Germinal center (tissue), 1 donor: ENCODE measurements at regions not wholly inside any gene's neighbourhood (a gene's known extent, or its start where the extent isn't known, plus 50 kb on each side); places are given as distances from the start of the nearest gene placed in this dataset.
"Not testable (repeated sequence)": the region's sequence is repeated elsewhere in the genome, so short reads cannot be mapped to it uniquely, and the experiment has no call there.

ENCODE experiments used
- DNase-seq: peaks from one replicate; pipeline ENCODE4 v3.0.0; 2012; ENCODE audit warnings: mixed read lengths, low spot score

DNA sequence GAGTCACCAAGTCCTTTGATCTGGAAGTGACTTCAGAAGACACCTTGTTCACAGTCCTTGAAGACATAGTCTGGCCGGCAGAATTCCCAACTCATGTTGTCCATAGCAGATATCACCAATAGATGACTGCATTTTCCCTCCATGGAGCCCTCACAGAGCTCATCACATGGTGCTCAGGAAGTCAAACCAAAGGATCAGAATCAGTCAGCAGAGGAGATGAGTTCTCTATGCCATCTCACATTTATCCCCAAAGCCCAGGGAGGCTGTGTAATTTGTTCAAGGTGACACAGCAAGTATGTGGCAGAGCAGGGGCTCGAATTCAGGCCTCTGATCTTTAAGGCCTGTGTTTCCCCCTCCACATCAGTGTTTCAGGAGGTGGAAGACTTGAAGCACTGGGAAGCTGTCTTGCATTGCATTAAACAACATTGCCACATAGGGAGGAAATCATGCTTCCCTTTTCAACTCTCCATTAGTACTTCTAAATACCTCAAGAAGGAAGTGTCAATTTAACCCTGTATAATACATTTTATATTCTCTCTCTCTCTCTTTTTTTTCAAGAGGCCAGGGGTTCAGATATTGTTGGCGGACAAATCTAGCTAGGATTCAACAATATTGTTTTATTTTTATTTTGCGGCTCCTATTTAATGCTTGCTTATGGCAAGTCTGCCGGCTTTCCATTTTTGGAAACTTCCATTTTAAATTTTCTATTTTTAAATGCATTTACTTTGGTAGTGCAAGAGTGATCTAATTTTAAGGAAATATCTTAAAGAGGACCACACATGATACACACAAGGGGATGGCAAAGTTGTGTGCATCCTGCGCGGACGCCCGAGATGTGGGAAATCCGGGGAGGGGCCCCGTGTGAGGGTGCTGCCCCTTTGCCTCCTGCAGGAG lies 61.9 kb downstream of the NPIPB5 start:
- not testable (repeated sequence) for DNase-seq

DNA sequence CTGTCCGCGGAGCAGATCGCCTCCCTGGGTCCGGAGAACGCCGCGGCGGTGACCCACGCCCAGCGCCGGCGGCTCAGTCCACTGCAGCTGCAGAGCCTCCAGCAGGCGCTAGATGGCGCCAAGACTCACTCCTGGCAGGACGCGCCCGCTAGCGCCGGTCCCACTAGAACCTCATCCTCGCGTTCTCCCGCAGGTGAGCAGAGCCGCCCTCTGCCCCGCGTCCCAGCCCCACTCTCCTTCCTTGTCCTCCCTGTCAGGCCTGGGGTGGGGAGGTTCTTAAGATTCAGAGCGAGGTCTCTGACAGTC lies 62.5 kb downstream of the NPIPB5 start:
- DNase-seq: not testable (repeated sequence)

DNA sequence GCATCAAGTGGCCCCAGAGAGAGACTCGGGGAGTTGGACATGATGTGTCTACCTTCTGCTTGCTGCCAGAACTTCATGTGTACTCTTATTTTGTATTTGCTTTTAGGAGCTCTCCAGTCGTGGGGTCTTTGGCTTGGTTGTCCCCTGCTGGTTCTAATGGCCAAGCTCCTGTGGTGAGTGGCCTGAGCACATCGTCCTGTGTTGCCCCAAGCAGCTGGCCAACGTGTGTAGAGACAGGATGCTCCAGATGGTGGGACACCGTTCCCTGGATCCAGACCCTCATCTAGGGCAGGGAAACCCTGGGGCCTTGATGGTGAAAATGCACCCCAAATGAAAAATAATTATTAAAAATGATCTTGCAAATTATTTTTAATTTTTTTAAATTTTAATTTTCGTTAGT lies 65.8 kb downstream of the NPIPB5 start:
- not testable (repeated sequence) for DNase-seq

DNA sequence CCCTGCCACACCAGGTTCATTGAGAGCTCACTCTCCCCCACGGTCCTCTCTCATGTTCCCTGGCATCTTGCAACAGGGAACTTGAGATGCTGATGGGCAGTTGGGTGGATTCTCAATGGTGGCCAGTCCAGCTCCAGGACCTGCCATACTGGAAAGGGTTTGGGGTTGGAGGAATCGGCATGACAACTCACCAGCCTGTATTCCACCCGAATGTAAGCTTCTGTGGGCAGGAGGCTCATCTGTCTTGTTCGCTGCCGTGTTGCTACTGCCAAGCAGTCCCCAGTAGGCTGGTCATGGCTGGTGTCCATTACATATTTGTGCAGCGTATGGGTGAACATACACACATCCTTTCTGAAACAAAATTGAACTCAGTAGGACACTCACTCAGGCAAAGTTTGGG lies 72.5 kb downstream of the NPIPB5 start:
- not testable (repeated sequence) for DNase-seq

DNA sequence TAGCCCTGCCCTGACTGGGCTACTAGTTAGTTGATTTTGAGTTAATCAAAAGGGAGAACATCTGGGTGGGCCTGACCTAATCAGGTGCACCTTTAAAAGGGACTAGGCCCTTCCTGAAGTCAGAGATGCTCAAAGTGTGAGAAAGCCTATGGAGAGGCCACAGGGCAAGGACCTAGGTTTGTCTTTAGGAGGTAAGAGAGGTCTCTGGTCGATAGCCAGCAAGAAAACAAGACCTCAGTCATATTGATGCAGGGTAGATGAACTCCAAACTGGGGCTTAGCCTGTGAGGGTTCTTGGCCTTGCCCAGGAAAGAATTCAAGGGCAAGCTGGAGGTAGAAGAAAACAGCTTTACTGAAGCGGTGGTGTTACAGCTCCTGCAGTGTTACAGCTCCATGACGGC lies 73.8 kb downstream of the NPIPB5 start:
- DNase-seq: not testable (repeated sequence)

DNA sequence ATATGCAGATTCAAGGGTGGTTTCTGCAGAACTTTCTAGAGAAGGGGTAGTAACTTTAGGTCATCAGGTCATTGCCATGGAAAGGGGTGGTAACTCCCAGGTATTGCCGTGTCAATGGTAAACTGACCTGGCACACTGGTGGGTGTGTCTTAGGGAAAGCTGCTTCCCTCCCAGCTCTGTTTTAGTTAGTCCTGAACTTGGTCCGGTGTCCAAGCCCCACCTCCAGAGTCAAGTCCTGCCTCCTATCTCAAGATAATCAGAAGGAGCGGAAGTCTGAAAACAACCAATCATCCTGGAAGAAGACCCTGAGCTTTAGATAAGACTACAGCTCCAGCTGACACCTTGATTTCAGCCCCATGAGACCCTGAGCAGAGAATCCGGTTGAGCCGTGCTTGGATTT lies 74.2 kb downstream of the NPIPB5 start:
- DNase-seq: not testable (repeated sequence)

DNA sequence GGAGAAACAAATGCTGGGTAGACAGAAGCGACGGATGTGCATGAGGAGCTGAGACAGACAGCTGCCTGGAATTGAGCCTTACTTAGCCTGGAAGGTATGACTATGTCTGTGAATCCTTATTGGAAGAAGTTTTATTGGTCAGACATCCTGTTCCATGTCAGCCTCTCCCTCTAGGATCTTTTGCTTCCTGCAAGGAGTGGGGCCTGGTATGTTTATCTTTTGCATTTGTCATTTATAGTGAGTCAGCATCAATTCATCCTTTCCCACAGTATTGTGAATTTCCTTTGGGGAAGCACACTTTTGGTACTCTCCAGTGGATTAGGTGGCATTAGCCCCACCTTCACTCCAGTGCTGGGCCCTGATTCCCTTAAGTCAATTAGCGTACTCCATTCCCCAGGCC lies 74.7 kb downstream of the NPIPB5 start:
- not testable (repeated sequence) for DNase-seq

DNA sequence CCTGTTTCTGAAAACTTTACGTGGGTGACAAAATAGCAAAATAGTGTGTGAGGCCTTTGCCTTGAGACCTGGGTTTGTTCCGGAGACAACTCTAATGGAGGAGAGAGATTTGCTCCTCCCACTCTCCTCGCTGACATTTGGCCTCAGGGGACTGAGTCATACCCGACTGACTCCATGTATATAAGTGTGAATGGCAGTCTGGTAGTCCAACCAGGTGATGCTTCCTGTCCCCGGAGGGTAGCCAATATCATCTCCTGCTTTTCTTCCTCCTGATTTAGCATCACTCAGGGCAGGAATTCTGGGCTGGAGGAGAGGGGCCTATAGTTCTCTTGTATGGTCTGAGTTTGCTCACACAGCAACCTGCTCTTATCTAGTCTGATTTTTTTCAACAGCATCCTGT lies 76.0 kb downstream of the NPIPB5 start:
- DNase-seq: not testable (repeated sequence)

DNA sequence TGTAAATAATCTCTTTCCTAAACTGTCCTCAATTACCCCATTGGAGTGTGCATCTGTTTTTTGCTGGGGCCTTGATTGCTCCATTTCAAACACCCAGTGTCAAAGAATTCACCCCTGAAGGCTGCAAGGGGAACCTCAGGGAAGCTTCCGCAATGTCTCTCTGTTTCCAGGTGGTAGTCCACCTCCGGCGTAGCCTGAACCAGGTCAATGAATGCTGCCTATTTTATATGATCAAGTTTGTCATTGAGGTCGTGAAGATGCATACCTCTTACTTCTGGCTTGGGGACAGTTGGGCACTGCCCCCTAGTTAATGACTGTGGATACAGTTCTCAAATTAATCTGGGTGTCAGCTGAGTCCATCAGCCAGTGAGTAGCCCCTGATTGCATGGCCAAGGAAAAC lies 79.1 kb downstream of the NPIPB5 start:
- not testable (repeated sequence) for DNase-seq

DNA sequence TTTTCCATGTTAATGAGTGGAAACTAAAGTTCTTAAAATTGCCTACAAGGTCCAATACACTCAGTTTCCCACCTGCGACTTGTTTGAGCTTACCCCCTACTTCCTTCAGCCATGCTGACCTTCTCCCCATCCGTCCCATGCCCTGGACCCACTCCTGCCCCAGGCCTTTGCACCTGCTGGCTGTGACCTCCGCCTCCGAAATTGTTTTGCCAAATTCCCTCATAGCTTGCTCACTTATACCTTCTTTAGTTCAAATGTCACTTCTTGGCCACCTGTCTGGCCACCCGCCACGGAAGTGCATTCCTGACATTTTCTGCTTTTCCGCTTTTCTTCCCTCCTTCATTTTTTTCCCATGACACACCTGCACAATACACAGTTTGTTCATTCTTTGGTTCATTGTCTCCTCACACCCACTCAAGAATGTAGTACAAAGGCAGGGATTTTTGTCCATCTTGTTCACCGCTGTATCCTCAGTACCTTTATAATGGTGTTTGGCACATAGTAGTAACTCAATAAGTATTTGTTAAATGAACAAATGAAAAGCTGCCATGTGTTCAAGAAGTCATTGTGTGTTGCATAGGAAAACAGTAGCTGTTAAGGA lies 85.9 kb downstream of the NPIPB5 start:
- DNase-seq: not testable (repeated sequence)

DNA sequence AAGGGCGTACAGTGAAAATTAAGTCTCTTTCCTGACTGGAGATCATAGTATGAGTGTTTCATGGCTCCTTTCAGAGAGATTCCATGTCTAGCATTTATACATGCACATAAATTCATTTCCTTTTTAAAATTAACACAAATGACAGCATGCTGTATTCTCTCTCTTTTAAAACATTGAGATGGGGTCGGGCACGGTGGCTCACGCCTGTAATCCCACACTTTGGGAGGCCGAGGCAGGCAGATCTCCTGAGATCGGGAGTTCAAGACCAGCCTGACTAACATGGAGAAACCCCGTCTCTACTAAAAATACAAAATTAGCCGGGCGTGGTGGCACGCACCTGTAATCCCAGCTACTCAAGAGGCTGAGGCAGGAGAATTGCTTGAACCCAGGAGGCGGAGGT lies 93.1 kb downstream of the NPIPB5 start:
- DNase-seq: not testable (repeated sequence)

DNA sequence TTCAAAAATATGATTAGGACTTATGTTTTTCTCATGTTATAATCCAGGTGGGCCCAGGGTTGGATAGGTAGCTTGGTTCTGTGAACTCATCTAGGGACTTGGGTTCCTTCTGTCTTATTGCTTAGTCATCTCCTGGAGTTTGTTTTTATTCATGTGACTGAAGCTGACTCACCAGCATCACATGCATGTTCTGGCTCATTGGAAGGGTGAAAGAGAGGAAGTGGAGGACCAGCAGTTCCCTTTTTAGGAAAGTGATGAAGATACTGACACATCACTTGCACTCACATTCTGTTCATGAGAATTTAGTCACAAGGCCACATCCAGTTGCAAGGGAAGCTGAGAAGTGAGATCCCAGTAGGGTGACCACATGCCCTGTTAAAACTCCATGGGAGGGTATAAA lies 95.9 kb downstream of the NPIPB5 start:
- not testable (repeated sequence) for DNase-seq

DNA sequence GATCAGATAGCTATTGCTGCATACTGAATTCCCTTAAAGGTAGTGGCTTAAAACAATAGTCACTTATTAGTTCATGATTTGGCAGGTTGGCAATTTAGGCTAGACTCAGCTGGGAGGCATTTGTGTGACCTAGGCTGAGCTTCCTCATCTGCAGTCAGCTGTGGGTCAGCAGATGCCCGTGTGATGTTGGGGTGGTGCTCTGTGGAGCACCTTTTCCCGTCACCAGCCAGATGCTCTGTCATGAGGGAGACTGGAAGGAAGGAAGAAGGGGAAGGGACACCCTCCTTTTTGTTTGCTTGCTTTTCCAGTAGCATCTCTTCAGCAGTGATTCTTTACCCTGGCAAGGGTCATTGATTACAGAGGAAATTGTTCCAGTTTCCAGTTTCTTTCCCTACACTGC lies 99.1 kb downstream of the NPIPB5 start:
- not testable (repeated sequence) for DNase-seq

DNA sequence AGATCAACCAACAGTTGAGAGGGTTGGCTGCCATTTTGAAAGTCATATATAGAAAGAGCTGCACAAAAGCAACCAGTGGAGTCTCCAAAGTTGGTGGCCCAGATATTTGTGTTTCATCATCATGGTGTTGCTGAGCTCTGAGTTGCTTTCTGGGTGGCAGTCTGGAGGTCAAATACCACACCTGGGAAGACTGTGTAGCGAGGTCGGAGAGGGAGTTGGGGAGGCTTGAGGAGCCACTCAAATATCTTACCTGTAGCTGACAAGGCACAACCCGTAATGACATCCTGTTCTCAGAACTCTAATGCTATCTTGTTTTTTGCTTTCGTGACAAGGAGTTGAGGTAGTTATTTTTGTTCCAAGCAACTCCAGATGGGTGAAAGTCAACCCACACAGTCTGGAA lies 100.4 kb downstream of the NPIPB5 start:
- DNase-seq: not testable (repeated sequence)

DNA sequence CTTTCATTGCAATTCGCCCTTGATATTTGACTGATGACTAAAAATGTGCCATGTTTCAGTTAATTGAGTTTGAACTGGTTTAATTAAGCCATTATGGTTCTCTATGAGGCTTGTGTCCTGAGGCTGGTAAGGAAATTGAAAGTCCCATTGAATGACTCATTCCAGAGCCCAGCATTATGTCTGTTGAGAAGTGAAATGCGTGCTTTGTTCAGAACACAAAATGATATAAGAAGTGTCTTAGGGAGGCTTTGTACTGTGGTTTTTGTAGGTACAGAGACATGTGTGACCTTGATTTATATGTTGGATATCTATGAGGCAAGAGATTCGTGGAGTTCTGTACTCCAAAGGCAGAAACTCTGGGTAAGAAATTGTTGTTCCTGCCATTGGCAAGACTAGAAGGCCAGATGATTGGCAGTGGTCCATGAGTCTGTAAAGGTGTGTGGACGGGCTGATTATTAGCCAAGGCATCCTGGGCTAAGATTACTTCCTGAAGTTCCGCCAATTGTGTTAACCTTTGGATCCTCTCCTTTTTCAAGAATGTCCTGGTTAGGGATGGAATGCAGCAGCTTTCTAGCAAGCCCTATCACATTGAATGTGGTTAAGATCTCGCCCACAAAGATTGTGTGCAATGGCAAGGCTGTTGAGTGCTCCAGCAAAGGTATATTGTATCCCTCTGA lies 103.7 kb downstream of the NPIPB5 start:
- no peak for DNase-seq

DNA sequence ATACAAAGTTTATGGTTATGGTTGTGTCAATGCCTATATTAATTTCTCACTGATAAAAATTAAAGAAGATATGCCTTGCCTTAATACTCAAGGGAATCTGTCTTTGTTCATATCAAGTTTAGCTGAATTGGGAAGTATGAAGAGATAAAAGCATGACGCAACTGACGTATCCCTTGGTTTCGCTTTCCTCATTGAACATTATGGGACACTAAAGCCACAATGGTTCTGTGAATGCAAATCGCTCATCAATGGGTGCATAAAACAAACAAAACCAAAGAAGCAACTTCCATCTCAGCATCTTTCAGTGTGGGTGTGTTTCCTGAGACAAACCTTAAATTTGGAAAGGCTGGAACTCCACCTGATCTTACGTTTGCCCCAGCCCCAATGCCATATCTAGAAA lies 108.2 kb downstream of the NPIPB5 start:
- DNase-seq: no peak

DNA sequence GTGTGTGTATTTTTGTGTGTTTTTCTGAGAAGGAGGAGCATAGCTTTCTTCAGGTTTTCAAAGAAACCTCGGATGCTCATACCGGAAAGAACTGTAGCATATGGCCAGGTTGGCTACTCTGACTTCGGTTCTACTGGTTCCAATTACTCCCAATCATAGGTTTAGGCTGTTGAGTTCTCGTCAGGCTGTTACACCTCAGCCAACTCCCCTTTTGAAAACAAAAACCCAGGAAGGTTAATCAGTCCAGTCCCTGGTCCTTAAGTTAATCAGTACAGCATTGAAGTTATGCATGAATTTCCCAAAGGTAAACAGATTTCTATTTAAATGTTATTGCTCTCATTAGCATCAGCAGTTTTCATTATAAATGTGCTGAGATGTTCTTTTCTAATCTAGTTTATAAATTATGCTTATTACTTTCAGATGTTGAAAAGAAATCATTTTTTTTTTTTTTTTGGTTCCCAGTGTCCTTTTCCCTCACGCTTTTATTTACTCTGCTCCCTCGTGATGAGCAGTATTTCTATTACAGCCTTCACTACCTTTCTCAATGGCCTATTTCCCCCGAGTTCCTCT lies 111.0 kb downstream of the NPIPB5 start:
- DNase-seq: no peak

DNA sequence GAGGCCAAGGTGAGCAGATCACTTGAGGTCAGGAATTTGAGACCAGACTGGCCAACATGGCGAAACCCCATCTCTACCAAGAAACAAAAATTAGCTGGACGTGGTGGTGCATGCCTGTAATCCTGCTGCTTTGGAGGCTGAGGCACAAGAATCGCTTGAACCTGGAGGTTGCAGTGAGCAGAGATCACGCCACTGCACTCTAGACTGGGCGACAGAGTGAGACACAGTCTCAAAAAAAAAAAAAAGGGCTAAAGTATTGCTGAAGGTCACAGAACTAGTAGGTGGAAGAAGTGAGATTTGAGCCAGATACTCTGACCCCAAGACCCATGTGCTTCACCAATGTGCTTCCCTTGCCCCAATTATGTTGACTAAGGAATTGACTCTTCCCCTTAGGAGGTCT lies 112.0 kb downstream of the NPIPB5 start:
- no peak for DNase-seq

DNA sequence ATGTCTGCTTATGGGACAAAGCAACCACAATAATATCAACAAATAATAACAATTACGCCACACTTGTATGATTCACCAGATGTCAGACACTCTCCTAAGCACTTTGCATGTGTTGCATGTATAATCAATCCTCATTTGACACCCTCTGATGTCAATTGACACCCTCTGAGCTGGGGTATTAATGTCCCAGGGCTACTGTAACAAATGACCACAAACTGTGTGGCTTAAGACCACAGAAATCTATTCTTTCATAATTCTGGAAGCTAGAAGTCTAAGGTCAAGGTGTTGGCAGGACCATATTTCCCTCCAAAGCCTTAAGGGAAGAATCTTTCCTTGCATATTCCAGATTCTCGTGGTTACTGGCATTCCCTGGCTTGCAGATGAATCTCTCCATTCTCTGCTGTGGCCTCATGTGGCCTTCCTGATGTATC lies 112.7 kb downstream of the NPIPB5 start:
- no peak for DNase-seq

DNA sequence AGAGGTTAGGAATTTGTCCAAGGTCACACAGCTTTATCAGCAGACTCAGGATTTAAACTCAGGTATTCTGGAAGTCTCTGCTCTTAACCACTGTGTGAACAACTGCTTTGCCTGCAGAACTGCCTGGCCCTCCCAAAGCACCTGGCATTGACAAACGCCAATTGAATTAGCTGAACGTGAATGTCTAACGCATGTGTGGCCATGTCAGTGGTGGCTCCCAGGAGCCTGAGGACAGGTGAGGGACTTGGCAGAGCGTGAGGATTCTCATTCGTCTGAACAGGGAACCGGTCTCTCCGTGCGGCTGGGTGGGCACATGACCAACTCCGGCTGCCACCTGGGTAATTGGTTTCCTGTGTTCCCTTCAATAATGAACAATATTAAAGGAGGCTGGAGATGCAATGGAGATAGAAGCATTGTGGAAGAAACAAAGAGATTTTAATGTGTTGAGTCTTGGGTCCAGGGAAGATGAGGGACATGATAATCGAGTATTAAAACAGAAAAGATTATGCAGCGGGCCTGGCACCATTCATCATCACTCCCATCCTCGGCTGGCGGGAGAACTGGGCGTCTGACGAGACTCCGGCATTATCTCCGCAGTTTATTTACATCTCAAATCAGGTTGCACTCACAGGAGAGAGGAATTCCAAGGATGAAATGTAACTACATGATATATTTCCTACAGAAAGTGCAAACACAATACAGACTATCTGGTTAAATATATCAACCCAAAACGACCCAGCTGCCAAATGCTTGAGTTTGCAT lies 113.5 kb downstream of the NPIPB5 start:
- no peak for DNase-seq

DNA sequence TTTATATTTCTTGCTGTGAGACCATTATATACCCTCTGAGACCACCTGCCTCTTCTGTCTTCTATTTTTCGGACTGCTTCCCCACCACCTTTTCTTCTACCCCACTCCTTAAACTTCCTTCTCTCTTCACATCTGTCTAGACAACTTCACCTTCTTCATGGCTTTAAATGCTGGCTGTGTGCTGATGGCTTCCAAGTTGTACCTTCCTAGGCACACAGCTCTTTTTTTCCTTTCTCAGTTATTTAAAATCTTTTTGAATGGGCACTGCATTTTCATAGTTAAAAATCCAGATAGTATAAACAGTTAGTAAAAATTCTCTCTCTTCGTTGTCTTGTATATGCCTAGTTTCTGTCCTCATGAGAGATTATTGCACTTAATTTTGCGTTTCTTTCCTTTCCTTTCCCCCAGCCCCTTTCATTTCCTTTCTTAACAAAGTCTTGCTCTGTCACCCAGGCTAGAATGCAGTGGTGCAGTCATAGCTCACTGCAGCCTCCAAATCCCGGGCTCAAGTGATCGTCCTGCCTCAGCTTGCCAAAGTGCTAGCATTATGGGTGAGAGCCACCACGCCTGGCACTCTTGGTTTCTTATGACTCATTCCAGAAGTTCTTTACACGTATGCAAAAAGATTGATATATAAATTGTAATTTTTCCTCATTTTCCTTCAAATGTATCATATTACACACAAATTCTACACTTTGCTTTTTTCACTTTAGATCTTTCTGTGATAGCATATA lies 114.3 kb downstream of the NPIPB5 start:
- DNase-seq: no peak
